ENCODE measurements at regions not wholly inside any gene's neighbourhood (a gene's known extent, or its start where the extent isn't known, plus 50 kb on each side); places are given as distances from the start of the nearest gene placed in this dataset.

DNA sequence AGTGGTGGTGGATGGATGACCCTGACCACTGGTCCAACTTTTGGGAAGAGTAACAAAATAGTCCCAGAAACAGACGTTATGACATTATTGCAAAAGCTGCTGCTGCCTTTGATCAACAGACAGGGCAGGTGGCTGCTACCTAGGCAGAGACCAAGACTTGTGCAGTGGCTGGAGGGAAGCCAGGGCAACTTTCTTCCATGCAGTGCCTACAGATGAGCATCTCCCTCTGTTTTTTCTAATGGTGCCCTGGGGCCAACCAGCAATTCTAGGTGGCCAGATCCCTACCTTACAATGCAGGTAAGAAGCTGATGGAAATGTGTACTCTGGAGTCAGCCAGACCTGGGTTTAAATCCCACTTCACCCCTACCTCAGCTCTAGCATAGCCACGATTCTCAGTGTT, 283.1 kb upstream of the POU3F1 start:
- TF ChIP-seq POLR2A (IDR thresholded peaks at IDR 0.05): no peak
- TF ChIP-seq, protein P1, sequence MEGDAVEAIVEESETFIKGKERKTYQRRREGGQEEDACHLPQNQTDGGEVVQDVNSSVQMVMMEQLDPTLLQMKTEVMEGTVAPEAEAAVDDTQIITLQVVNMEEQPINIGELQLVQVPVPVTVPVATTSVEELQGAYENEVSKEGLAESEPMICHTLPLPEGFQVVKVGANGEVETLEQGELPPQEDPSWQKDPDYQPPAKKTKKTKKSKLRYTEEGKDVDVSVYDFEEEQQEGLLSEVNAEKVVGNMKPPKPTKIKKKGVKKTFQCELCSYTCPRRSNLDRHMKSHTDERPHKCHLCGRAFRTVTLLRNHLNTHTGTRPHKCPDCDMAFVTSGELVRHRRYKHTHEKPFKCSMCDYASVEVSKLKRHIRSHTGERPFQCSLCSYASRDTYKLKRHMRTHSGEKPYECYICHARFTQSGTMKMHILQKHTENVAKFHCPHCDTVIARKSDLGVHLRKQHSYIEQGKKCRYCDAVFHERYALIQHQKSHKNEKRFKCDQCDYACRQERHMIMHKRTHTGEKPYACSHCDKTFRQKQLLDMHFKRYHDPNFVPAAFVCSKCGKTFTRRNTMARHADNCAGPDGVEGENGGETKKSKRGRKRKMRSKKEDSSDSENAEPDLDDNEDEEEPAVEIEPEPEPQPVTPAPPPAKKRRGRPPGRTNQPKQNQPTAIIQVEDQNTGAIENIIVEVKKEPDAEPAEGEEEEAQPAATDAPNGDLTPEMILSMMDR (IDR thresholded peaks at IDR 0.05): no peak
